ENCODE measurements at regions not wholly inside any gene's neighbourhood (a gene's known extent, or its start where the extent isn't known, plus 50 kb on each side); places are given as distances from the start of the nearest gene placed in this dataset.

DNA sequence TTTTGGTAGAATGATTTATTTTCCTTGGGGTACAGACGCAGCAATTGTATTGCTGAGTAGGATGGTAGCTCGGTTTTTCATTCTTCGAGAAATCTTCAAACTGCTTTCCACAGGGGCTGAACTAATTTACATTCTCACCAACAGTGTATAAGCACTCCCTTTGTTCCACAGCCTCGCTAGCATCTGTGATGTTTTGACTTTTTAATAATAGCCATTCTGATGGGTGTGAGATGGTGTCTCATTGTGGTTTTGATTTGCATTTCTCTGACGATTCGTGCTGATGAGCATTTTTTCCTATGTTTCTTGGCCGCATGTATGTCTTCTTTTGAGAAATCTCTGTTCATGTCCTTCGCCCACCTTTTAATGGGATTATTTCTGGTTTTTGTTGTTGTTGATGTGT is 54.8 kb upstream of the UQCRFS1 start:
- H3K27me3 ChIP-seq: no peaks in the 10 kb centered on the region
- H3K36me3 ChIP-seq (ENCODE audit: low read depth, missing control alignments): no peaks in the 10 kb centered on the region
- H3K4me1 ChIP-seq: no peaks in the 10 kb centered on the region
- H3K4me3 ChIP-seq: no peak overlapping the region
- H3K9me3 ChIP-seq: no peaks in the 10 kb centered on the region
- DNase-seq: no peak
- TF ChIP-seq, protein P1, sequence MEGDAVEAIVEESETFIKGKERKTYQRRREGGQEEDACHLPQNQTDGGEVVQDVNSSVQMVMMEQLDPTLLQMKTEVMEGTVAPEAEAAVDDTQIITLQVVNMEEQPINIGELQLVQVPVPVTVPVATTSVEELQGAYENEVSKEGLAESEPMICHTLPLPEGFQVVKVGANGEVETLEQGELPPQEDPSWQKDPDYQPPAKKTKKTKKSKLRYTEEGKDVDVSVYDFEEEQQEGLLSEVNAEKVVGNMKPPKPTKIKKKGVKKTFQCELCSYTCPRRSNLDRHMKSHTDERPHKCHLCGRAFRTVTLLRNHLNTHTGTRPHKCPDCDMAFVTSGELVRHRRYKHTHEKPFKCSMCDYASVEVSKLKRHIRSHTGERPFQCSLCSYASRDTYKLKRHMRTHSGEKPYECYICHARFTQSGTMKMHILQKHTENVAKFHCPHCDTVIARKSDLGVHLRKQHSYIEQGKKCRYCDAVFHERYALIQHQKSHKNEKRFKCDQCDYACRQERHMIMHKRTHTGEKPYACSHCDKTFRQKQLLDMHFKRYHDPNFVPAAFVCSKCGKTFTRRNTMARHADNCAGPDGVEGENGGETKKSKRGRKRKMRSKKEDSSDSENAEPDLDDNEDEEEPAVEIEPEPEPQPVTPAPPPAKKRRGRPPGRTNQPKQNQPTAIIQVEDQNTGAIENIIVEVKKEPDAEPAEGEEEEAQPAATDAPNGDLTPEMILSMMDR (IDR thresholded peaks at IDR 0.05): no peak
- no peak for TF ChIP-seq POLR2A (IDR thresholded peaks at IDR 0.05)
- 60 to 69% methylated on average over 8 of the region's 8 CpGs for WGBS, 2 donors
- H3K27ac ChIP-seq: no peak overlapping the region
- intact Hi-C loops (cut with DNase I; ENCODE audit: low total_unique reads): no loop called here

DNA sequence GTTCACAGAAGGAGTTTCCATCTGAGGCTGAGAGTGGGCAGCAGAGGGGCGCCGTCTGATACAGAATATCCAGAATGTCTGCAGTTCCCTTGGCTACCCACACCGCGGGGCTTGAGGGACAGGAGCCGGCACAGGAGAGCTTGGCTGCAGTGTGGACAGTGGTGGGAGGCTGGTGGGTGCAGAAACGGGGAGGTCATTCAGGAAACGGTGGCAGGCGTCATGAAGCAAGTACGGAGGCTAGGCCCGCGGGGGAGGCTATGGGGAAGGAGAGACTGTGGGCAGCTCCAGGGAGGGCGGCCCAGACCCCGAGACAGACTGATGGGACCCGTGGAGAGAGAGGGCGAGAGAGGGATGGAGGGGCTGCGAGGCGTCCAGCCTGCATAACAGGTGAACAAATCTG is 55.2 kb upstream of the UQCRFS1 start:
- no peaks in the 10 kb centered on the region for H3K4me1 ChIP-seq
- no peaks in the 10 kb centered on the region for H3K27me3 ChIP-seq
- WGBS, 2 donors: 39 to 62% methylated on average over 16 to 17 of the region's 17 CpGs
- DNase-seq: no peak
- H3K36me3 ChIP-seq (ENCODE audit: low read depth, missing control alignments): no peaks in the 10 kb centered on the region
- no peak overlapping the region for H3K4me3 ChIP-seq
- no peaks in the 10 kb centered on the region for H3K9me3 ChIP-seq
- TF ChIP-seq, protein P1 (IDR thresholded peaks at IDR 0.05): no peak
- no peak for TF ChIP-seq POLR2A (IDR thresholded peaks at IDR 0.05)
- intact Hi-C loops (cut with DNase I; ENCODE audit: low total_unique reads): no loop called here
- H3K27ac ChIP-seq: no peak overlapping the region

DNA sequence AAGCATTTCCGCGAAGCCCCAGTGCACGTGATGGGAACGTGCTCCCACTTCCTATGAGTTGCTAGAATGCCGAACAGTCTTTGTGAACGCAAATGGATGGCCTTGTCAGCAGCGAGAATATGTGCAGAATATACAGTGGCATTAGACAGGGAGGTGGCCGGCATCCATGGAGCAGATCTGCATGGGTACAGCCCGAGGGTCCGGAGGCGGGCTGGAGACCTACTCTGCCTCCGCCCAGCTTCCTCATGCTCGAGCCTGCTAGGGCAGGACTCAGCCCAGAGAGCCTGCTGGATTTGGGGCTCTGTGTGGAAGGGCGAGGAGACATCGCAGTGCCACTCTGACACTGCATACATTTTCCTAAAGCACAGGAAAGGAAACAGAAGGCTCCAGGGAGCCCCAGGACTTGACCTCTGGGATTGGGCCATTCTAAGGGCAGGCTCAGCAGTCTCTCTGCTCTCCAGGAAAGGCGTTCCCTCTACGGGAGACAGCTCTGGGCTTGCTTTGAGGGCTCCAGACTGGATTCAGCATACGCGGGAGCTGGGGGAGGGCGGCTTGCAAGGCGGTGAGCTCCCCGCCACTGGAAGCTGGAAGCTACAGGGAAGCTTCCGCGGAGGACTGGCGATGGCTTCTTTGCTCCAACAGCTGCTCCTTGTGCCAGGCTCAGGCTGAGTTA is 55.9 kb upstream of the UQCRFS1 start:
- no peaks in the 10 kb centered on the region for H3K9me3 ChIP-seq
- no peak for TF ChIP-seq POLR2A (IDR thresholded peaks at IDR 0.05)
- TF ChIP-seq, protein P1 (IDR thresholded peaks at IDR 0.05): no peak
- intact Hi-C loops (cut with DNase I; ENCODE audit: low total_unique reads): no loop called here
- WGBS, 2 donors: 18 to 32% methylated on average over 19 to 25 of the region's 25 CpGs
- no peak overlapping the region for H3K27ac ChIP-seq
- H3K4me1 ChIP-seq: no peaks in the 10 kb centered on the region
- no peak overlapping the region for H3K4me3 ChIP-seq
- H3K27me3 ChIP-seq: no peaks in the 10 kb centered on the region
- H3K36me3 ChIP-seq (ENCODE audit: low read depth, missing control alignments): no peaks in the 10 kb centered on the region
- no peak for DNase-seq

DNA sequence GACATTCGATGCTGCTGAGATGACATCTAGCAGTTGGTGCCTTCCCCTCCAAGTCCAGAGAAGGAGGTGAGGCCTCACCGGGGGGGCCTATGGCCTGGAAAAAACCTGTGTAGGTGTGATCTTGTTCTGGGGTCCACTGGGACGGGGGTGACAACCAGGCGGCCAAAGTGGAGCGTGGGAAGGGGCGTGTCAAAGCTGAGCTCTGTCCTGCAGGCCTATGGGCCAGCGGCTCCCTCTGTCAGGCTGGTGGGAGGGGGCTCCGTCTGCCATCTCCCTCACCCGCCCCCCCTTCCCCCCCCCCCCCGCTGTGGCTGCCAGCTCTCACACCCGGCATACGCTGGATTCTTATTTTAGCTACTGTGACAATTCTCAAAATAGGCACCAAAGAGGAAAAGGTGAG is 56.7 kb upstream of the UQCRFS1 start:
- Histone ChIP-seq H3K27ac (no peak overlapping the region), H3K36me3 (ENCODE audit: low read depth, missing control alignments) (no peaks in the 10 kb centered on the region), H3K27me3 (no peaks in the 10 kb centered on the region), H3K9me3 (no peaks in the 10 kb centered on the region), H3K4me1 (no peaks in the 10 kb centered on the region), H3K4me3 (no peak overlapping the region)
- WGBS, 2 donors: 50 to 55% methylated on average over 8 to 10 of the region's 12 CpGs
- intact Hi-C loops (cut with DNase I; ENCODE audit: low total_unique reads): no loop called here
- no peak for TF ChIP-seq POLR2A (IDR thresholded peaks at IDR 0.05)
- TF ChIP-seq, protein P1 (IDR thresholded peaks at IDR 0.05): no peak
- no peak for DNase-seq

DNA sequence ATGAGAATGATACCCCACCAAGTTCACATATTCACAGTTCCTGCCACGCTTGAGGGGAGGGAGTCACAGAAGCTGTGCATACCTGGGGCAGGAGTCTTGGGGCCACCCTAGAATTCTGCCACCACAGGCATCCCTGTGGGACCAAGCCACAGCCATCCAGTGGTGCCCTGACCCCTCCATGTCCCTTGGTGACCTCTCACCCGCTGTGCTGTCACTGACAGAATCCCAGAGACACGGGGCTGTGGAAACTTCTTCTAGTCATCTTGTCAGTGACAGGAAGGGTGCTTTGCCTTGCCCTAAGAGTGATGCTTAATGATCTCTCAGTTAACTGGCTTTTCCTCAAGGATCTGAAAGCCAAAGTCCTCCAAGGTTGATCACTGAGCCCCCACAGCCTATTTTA is 58.4 kb upstream of the UQCRFS1 start:
- Histone ChIP-seq H3K27ac (no peak overlapping the region), H3K4me1 (no peaks in the 10 kb centered on the region), H3K9me3 (no peaks in the 10 kb centered on the region), H3K27me3 (no peaks in the 10 kb centered on the region), H3K36me3 (ENCODE audit: low read depth, missing control alignments) (no peaks in the 10 kb centered on the region), H3K4me3 (no peak overlapping the region)
- DNase-seq: no peak
- intact Hi-C loops (cut with DNase I; ENCODE audit: low total_unique reads): no loop called here
- WGBS, 2 donors: 85% methylated on average over 3 of the region's 3 CpGs; no CpG with 5 or more reads in 1 of the 2 donors
- TF ChIP-seq, protein P1 (IDR thresholded peaks at IDR 0.05): no peak
- TF ChIP-seq POLR2A (IDR thresholded peaks at IDR 0.05): no peak
